Skeletal muscle satellite cell (primary cell): ENCODE measurements at regions not wholly inside any gene's neighbourhood (a gene's known extent, or its start where the extent isn't known, plus 50 kb on each side); places are given as distances from the start of the nearest gene placed in this dataset.
"Not testable (repeated sequence)": the region's sequence is repeated elsewhere in the genome, so short reads cannot be mapped to it uniquely, and the experiment has no call there.

Experiments used
- H3K27me3 ChIP-seq: 2 replicates; pipeline ENCODE4 v1.7.0; 2013; ENCODE audit warnings: low read length; ENCODE audit not compliant: control insufficient read depth, insufficient read depth
- H3K36me3 ChIP-seq: 2 replicates; pipeline ENCODE4 v1.7.0; 2013; ENCODE audit warnings: mild to moderate bottlenecking, control low read depth, low read length; ENCODE audit not compliant: insufficient read depth
- H3K4me1 ChIP-seq: 2 replicates; pipeline ENCODE4 v1.7.0; 2013; ENCODE audit warnings: low read length; ENCODE audit not compliant: control insufficient read depth, insufficient read depth
- H3K4me2 ChIP-seq: 2 replicates; pipeline ENCODE4 v1.7.0; 2013; ENCODE audit warnings: mild to moderate bottlenecking, low read length
- H3K4me3 ChIP-seq: 2 replicates; pipeline ENCODE4 v1.7.0; 2013; ENCODE audit warnings: low read length
- H3K9ac ChIP-seq: 2 replicates; pipeline ENCODE4 v1.7.0; 2013; ENCODE audit warnings: mild to moderate bottlenecking, low read depth, low read length, moderate library complexity
- H3K9me3 ChIP-seq: replicated peaks from 2 replicates; pipeline ENCODE4 v1.7.0; 2013; ENCODE audit warnings: mild to moderate bottlenecking, control low read depth, low read length

GRCh38 chr16:50458667-50459495 lies 89.3 kb upstream of the NKD1 start:
- H3K9me3 ChIP-seq, result no peaks in the 10 kb centered on the region
- peaks cover 18% of the 10 kb centered on the region for H3K27me3 ChIP-seq
- H3K9ac ChIP-seq, result no peak overlapping the region
- H3K4me3 ChIP-seq, result no peak overlapping the region
- H3K4me2 ChIP-seq, result no peak overlapping the region
- H3K36me3 ChIP-seq, result no peaks in the 10 kb centered on the region
- no peaks in the 10 kb centered on the region for H3K4me1 ChIP-seq

- Histone ChIP-seq H3K9me3 (no peaks in the 10 kb centered on the region), H3K4me1 (no peaks in the 10 kb centered on the region), H3K9ac (no peak overlapping the region), H3K36me3 (no peaks in the 10 kb centered on the region), H3K4me3 (no peak overlapping the region), H3K27me3 (peaks cover 13% of the 10 kb centered on the region), H3K4me2 (no peak overlapping the region)
Measured at GRCh38 chr16:50457979-50458491, 89.2 kb upstream of the BRD7 start.

- Histone ChIP-seq H3K4me1 (no peaks in the 10 kb centered on the region), H3K36me3 (no peaks in the 10 kb centered on the region), H3K9me3 (no peaks in the 10 kb centered on the region), H3K4me2 (no peak overlapping the region), H3K4me3 (no peak overlapping the region), H3K27me3 (peaks cover 10% of the 10 kb centered on the region), H3K9ac (no peak overlapping the region)
Measured at GRCh38 chr16:50457423-50457822, 88.6 kb upstream of the BRD7 start.

- no peaks in the 10 kb centered on the region for H3K4me1 ChIP-seq
- H3K36me3 ChIP-seq, result no peaks in the 10 kb centered on the region
- H3K27me3 ChIP-seq, result peaks cover 5% of the 10 kb centered on the region
- H3K9ac ChIP-seq, result no peak overlapping the region
- H3K4me2 ChIP-seq, result no peak overlapping the region
- H3K4me3 ChIP-seq, result no peak overlapping the region
- no peaks in the 10 kb centered on the region for H3K9me3 ChIP-seq
Measured at GRCh38 chr16:50455288-50455845, 86.6 kb upstream of the BRD7 start.

- no peak overlapping the region for H3K4me3 ChIP-seq
- no peak overlapping the region for H3K9ac ChIP-seq
- H3K4me1 ChIP-seq, result no peaks in the 10 kb centered on the region
- no peaks in the 10 kb centered on the region for H3K9me3 ChIP-seq
- H3K27me3 ChIP-seq, result peaks cover under 1% of the 10 kb centered on the region
- no peaks in the 10 kb centered on the region for H3K36me3 ChIP-seq
- no peak overlapping the region for H3K4me2 ChIP-seq
Measured at GRCh38 chr16:50453446-50453845, 84.7 kb upstream of the BRD7 start.

- no peaks in the 10 kb centered on the region for H3K4me1 ChIP-seq
- no peak overlapping the region for H3K4me3 ChIP-seq
- H3K27me3 ChIP-seq, result no peaks in the 10 kb centered on the region
- H3K4me2 ChIP-seq, result no peak overlapping the region
- no peak overlapping the region for H3K9ac ChIP-seq
- no peaks in the 10 kb centered on the region for H3K9me3 ChIP-seq
- H3K36me3 ChIP-seq, result no peaks in the 10 kb centered on the region
Measured at GRCh38 chr16:50451951-50452508, 83.2 kb upstream of the BRD7 start.

- Histone ChIP-seq H3K4me1 (no peaks in the 10 kb centered on the region), H3K4me3 (no peak overlapping the region), H3K9ac (no peak overlapping the region), H3K36me3 (no peaks in the 10 kb centered on the region), H3K27me3 (no peaks in the 10 kb centered on the region), H3K4me2 (no peak overlapping the region), H3K9me3 (no peaks in the 10 kb centered on the region)
Measured at GRCh38 chr16:50450957-50451356, 82.2 kb upstream of the BRD7 start.

- no peak overlapping the region for H3K4me2 ChIP-seq
- no peaks in the 10 kb centered on the region for H3K27me3 ChIP-seq
- no peak overlapping the region for H3K4me3 ChIP-seq
- H3K36me3 ChIP-seq, result no peaks in the 10 kb centered on the region
- no peak overlapping the region for H3K9ac ChIP-seq
- H3K9me3 ChIP-seq, result no peaks in the 10 kb centered on the region
- no peaks in the 10 kb centered on the region for H3K4me1 ChIP-seq
Measured at GRCh38 chr16:50449800-50450199, 81.0 kb upstream of the BRD7 start.

- no peaks in the 10 kb centered on the region for H3K36me3 ChIP-seq
- H3K27me3 ChIP-seq, result no peaks in the 10 kb centered on the region
- H3K9ac ChIP-seq, result no peak overlapping the region
- no peaks in the 10 kb centered on the region for H3K4me1 ChIP-seq
- H3K9me3 ChIP-seq, result no peaks in the 10 kb centered on the region
- no peak overlapping the region for H3K4me3 ChIP-seq
- no peak overlapping the region for H3K4me2 ChIP-seq
Measured at GRCh38 chr16:50448981-50449380, 80.2 kb upstream of the BRD7 start.

- no peaks in the 10 kb centered on the region for H3K27me3 ChIP-seq
- H3K4me1 ChIP-seq, result no peaks in the 10 kb centered on the region
- no peak overlapping the region for H3K9ac ChIP-seq
- H3K4me3 ChIP-seq, result no peak overlapping the region
- no peaks in the 10 kb centered on the region for H3K9me3 ChIP-seq
- H3K4me2 ChIP-seq, result no peak overlapping the region
- no peaks in the 10 kb centered on the region for H3K36me3 ChIP-seq
Measured at GRCh38 chr16:50448522-50448921, 79.7 kb upstream of the BRD7 start.

GRCh38 chr16:50447386-50447785 lies 78.6 kb upstream of the BRD7 start:
- not testable (repeated sequence) for H3K9ac ChIP-seq, H3K4me2 ChIP-seq, H3K36me3 ChIP-seq, H3K4me1 ChIP-seq, H3K9me3 ChIP-seq, H3K27me3 ChIP-seq, H3K4me3 ChIP-seq
